Left cardiac atrium (tissue), 4 donors: ENCODE measurements at regions not wholly inside any gene's neighbourhood (a gene's known extent, or its start where the extent isn't known, plus 50 kb on each side); places are given as distances from the start of the nearest gene placed in this dataset.

Source experiments
- ATAC-seq, 2 donors: fragments of 200-7000 bp; cut with Tn5 transposase; one replicate each; pipeline ENCODE4 v1.9.1; 2020; ENCODE audit warnings: mild to moderate bottlenecking in 2 of 2, moderate library complexity in 2 of 2
- DNase-seq: peaks from one replicate; pipeline ENCODE4 v3.0.0-alpha.2; 2020
- intact Hi-C, 2 donors: fragments of 100-400 bp; cut with DNase I; formaldehyde crosslinking; loops; one replicate each; pipeline versions ENCODE4 v1.14.1 to v1.15.1; 2022 to 2023
- donor health status: DM: no; HTN: yes; CAD: no.
- donor health status: DM: no; HTN: yes; CAD: no; lungs with severe emphysema.
- donor health status: DM: yes; HTN: yes; CAD: no.
- donor health status: Dilated cardiomyopathy.

- ATAC-seq (no peak), DNase-seq (no peak)
- intact Hi-C loops, result no loop called here
Measured at GRCh38 chr1:226816576-226816975, 53.8 kb upstream of the PSEN2 start.

DNA sequence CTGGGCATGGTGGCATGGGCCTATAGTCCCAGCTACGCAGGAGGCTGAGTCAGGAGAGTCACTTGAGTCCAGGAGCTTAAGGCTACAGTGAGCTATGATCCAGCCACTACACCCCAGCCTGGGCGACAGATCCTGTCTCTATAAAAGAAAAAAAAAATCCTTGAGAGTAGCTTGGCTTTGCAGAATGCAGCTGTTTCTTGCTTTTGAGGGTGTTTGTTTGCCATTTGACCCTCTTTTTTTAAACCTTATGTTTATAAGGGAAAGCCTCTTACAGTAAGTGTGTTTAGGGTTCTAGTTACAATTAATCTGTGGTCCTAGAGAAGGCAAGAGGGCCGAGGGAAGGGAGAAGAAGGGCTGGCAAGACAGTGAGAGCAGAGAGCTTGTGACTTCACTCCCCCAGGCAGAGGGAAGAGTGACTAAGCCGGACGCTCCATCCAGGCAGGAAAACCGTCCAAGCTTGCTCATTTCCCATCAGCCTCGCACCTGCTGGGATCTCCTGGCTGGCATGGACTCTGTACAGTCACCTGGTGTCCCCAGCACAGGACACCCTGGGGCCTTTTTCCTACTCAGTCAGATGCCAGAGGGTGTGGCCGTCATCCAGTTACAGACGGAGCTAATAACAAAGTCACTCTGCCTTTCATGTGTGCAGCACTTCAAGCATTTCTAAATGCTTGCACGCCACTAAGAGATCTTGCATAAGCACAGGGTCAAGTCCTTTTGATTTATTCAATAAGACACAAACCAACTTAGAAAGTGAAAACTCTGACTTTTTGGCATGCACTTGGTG lies 55.5 kb upstream of the PSEN2 start:
- intact Hi-C loops, result no loop called here
- DNase-seq, result peak; percentile 55
- ATAC-seq, result peak; percentile 79 to 90

GRCh38 chr1:226813671-226814591 lies 56.5 kb upstream of the PSEN2 start:
- ATAC-seq (peak in 1 of 2 donors; percentile 24), DNase-seq (no peak)
- intact Hi-C loops, result no loop called here

DNA sequence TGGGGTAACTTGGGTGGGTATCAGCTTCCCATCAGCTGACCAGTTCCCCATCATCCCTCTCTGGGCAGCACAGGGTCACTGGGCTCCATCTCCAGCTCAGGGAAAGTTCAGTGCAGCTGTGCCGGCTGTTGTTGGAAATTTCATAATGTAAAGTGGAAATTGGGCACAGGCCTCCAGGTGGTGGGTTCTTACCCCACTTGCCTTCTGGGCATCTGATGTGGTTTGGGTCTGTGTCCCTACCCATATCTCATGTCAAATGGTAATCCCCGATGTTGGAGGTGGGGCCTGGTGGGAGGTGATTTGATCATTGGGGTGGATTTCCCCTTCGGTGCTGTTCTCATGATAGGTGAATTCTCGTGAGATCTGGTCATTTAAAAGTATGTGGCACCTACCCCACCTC lies 59.7 kb upstream of the PSEN2 start:
- no peak for DNase-seq

DNA sequence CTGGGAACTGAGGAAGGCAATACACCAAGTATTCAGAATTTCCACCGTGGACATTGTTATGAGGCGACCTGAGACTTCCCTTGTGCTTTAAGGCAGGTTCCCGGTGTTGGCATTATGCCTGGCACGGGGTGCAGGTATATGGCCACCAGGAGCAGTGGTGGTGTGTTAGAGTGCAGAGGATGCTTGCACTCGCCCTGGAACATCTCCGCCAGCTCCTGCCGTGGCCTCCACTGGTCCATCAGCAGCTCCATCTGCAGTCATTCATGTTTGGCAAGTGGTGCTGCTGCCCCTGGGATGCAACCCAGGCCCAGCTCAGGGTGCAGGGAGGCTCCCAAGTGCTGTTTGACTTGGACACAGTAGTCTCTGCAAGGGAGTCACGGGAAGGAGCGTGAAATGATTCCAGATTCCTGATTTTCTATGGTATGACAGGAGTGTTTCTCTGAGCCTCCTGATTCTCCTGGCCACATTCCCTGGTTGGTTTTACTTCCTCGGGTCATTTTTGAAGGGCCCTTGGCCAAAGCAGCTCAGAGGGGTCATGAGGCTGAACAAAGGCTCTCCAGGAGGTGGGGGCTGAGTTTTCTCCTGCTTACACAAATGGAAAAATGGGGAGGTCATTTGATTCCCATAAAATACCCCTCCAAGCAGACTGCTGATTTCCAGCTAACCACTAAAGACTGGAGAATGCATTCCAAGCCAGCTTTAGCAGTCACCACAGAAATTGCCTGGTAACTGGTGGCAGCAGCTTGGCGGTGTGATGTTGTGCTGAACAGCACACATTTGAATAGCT lies 60.4 kb upstream of the PSEN2 start:
- intact Hi-C loops, result loop anchor here in 1 of 2 donors (5.0 kb wide), 1 partner anchor 48 kb away; no protein-coding TSS in a partner anchor
- ATAC-seq (no peak), DNase-seq (no peak)

More for the DNA sequence above, 59.7 kb upstream of the PSEN2 start:
- intact Hi-C loops, result no loop called here
- ATAC-seq, result no peak

GRCh38 chr1:226808501-226808900 lies 61.9 kb upstream of the PSEN2 start:
- DNase-seq (no peak), ATAC-seq (no peak)
- intact Hi-C loops, result loop anchor here in 1 of 2 donors (5.0 kb wide), 1 partner anchor 46 kb away; no protein-coding TSS in a partner anchor

DNA sequence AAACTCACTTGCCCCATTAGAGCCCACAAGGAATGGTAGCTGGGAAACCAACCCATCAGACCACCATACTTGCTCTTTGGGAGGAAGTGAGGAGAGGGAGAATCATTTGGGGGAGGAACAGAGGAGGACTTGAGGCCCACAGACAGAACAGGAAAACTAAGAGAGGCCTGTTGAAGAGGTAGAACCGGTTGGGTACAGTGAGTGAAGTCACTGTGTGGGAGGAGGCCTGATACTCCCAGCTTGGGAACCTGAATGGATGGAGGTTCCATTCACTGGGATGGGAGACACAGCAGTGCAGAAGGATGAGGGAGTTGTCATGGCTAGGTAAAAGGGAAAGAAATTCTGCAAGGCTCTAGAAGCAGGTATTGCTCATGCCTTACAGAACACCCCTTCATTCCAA lies 63.4 kb upstream of the PSEN2 start:
- no peak for ATAC-seq
- DNase-seq, result no peak
- intact Hi-C loops, result loop anchor here in 1 of 2 donors (5.0 kb wide), 1 partner anchor 45 kb away; no protein-coding TSS in a partner anchor

DNA sequence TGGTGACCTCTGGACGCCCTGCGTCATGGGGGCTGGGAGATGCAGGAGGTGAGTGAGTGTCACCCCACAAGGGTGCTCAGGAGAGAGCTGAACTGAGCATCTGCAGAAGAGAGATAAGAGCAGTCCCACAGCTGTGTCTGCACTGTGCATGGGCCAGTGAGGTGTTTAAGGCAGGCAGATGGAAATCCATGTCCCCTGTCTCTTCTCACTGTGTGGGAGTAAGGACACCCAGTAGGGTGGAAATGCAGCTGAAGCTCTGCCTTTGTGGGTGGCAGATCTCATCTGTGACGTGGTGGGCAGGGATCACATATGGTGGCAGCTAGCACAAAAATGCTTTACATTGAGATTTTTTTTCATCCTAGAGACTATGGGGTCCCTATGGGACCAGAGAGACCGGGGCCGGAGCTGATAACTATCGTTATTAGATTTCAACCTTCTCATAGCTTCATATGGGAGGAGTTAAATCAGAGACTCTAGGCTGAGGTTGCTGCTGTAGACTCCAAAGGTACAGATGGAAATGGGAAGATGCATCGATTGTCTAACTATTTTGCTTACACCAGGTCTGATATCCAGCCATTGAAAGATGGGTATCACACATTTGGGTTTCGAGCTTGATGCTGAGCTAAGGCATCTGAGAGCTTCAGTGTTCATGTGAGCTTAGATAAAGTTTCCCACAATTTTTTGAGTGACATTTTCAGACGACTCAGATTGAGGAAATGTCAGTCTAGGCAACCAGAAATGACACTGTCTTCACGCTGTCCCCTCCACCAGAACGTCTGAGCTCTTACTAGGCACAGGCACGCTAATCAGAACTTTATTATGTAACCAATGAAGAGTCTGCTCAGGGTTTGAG lies 65.3 kb upstream of the PSEN2 start:
- intact Hi-C loops, result loop anchor here in 1 of 2 donors (5.0 kb wide), 1 partner anchor 43 kb away; no protein-coding TSS in a partner anchor
- ATAC-seq (no peak), DNase-seq (no peak)

DNA sequence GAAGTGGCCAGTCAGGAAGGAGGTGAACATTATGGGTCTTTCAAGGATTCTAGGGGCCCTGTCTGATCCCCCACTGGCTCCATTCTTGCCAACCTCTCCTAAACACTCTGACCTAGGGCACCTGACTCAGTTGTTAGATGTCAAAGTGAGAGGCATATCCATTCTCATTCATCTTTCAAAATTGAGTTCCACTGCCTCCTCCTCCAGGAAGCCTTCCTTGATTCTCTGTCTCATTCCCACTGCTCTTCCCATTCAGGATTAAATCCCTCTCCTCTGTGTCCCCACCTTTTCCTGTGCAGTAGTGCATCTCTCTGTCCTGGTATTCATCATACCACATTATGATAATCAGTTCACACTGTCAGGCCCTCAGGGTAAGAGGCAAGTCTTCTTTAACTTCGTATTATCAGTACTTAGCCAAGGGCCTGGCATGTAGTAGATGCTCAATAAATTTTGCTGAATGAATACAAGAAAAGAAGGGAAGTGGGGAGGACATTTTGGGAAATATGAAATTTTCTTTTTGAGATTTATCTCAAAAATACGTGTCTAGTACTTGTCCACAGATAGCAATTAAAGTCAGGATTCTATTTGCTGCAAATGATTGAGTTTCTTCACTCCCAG lies 61.8 kb upstream of the ITPKB start:
- no peak for ATAC-seq
- no peak for DNase-seq
- intact Hi-C loops, result no loop called here

- intact Hi-C loops, result no loop called here
- peak; percentile 30 for DNase-seq
- ATAC-seq, result peak in 1 of 2 donors; percentile 22
Measured at GRCh38 chr1:226799634-226800281, 60.7 kb upstream of the ITPKB start.

- peak; percentile 31 to 68 for ATAC-seq
- intact Hi-C loops, result no loop called here
- no peak for DNase-seq
Measured at GRCh38 chr1:226798427-226799411, 59.6 kb upstream of the ITPKB start.

- ATAC-seq, result no peak
- no peak for DNase-seq
- intact Hi-C loops, result no loop called here
Measured at GRCh38 chr1:226797151-226797550, 58.1 kb upstream of the ITPKB start.

- no peak for DNase-seq
- no peak for ATAC-seq
- intact Hi-C loops, result no loop called here
Measured at GRCh38 chr1:226793620-226794276, 54.7 kb upstream of the ITPKB start.

DNA sequence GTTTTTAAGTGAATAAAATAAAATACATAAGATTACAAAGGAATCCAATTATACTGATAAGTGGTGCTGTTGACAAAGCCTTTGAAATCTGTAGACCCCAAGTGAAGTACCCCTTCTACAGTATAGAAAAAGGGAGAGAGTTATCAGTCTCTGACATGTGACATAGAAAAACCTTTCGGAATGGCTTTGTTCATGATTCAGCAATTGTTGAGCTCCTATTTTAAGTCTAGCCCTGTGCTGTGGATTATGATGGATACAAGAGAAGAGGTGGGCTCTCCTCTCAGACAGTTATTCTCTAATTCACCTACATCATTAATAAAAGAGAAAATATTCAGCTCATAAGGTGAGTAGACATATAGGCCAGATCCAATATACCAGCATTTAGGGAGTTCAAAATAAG lies 53.3 kb upstream of the ITPKB start:
- DNase-seq (no peak), ATAC-seq (no peak)
- intact Hi-C loops, result no loop called here

DNA sequence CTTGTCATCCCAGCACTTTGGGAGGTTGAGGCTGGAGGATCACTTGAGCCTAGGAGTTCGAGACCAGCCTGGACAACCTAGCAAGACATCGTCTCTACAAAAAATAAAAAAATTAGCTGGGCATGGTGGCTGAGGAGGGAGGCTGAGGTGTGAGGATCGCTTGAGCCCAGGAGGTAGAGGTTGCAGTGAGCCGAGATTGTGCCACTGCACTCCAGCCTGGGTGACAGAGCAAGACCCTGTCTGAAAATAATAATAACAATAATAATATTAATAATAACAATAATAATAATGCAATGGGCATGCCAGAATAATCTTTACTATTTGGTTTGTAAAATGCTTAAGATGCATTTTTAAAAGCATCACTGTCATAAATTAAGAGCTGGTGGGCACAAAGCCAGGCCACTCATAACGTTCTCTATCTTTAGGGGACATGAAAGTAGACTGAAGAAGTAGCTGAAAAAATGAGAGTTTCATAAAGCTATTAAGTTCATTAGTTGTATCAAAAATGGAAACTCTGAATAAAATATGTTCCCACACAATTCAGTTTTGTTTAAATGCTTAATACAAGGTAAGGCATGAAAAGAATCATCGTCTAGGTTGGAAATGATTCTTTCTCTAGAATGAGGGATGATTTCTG lies 51.6 kb upstream of the ITPKB start:
- ATAC-seq, result no peak
- DNase-seq, result no peak
- intact Hi-C loops, result no loop called here
